ENCODE measurements at regions not wholly inside any gene's neighbourhood (a gene's known extent, or its start where the extent isn't known, plus 50 kb on each side); places are given as distances from the start of the nearest gene placed in this dataset.

DNA sequence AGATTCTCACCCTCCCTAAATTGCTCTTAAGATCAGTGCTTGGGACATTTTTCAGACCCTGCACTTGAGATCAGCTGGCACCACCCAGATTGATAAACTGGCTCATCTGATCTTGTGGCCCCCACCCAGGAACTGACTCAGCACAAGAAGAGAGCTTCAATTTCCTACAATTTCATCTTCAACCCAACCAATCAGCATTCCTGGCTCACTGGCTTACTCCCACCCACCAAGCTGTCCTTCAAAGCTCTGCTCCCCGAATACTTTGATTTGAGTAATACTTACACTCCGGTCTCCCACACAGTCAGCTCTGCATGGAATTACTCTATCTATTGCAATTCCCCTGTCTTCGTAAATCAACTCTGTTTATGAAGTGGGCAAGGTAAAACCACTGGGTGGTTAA, 461.9 kb upstream of the RGS18 start:
- BruUV-seq (replicated peaks) = no TSS peak
- no peak overlapping the region for H3K4me3 Mint-ChIP-seq (ENCODE audit: low read depth, unreplicated experiment)
- TF ChIP-seq, protein P1, sequence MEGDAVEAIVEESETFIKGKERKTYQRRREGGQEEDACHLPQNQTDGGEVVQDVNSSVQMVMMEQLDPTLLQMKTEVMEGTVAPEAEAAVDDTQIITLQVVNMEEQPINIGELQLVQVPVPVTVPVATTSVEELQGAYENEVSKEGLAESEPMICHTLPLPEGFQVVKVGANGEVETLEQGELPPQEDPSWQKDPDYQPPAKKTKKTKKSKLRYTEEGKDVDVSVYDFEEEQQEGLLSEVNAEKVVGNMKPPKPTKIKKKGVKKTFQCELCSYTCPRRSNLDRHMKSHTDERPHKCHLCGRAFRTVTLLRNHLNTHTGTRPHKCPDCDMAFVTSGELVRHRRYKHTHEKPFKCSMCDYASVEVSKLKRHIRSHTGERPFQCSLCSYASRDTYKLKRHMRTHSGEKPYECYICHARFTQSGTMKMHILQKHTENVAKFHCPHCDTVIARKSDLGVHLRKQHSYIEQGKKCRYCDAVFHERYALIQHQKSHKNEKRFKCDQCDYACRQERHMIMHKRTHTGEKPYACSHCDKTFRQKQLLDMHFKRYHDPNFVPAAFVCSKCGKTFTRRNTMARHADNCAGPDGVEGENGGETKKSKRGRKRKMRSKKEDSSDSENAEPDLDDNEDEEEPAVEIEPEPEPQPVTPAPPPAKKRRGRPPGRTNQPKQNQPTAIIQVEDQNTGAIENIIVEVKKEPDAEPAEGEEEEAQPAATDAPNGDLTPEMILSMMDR (IDR thresholded peaks at IDR 0.05; ENCODE audit: unreplicated experiment) = no peak
- no peak overlapping the region for H3K27ac Mint-ChIP-seq (ENCODE audit: unreplicated experiment)
- no peaks in the 10 kb centered on the region for H3K27me3 Mint-ChIP-seq (ENCODE audit: unreplicated experiment)
- H3K36me3 Mint-ChIP-seq (ENCODE audit: insufficient read depth, unreplicated experiment) = no peaks in the 10 kb centered on the region
- no peaks in the 10 kb centered on the region for H3K9me3 Mint-ChIP-seq (ENCODE audit: low read depth, unreplicated experiment)
- CTCF ChIA-PET = no interaction called here
- intact Hi-C loops (cut with micrococcal nuclease; ENCODE audit: unreplicated experiment) = loop anchor here (10.0 kb wide), 1 partner anchor 748 kb away; no protein-coding TSS in a partner anchor
- DNase-seq = no peak
- H3K4me1 Mint-ChIP-seq (ENCODE audit: low read depth, unreplicated experiment) = peaks cover 7% of the 10 kb centered on the region

GRCh38 chr1:191697556-191697955, 460.7 kb upstream of the RGS18 start:
- Mint-ChIP-seq H3K36me3 (ENCODE audit: insufficient read depth, unreplicated experiment) (no peaks in the 10 kb centered on the region), H3K27ac (ENCODE audit: unreplicated experiment) (no peak overlapping the region), H3K4me3 (ENCODE audit: low read depth, unreplicated experiment) (no peak overlapping the region), H3K27me3 (ENCODE audit: unreplicated experiment) (no peaks in the 10 kb centered on the region), H3K4me1 (ENCODE audit: low read depth, unreplicated experiment) (peaks cover 8% of the 10 kb centered on the region), H3K9me3 (ENCODE audit: low read depth, unreplicated experiment) (no peaks in the 10 kb centered on the region)
- CTCF ChIA-PET = interaction anchor here (1.5 kb wide), 1 partner anchor 11 kb away, joined by 4 read pairs; no protein-coding TSS in a partner anchor
- intact Hi-C loops (cut with micrococcal nuclease; ENCODE audit: unreplicated experiment) = loop anchor here (10.0 kb wide), 1 partner anchor 747 kb away; no protein-coding TSS in a partner anchor
- BruUV-seq (replicated peaks) = no TSS peak
- no peak for DNase-seq
- TF ChIP-seq, protein P1 (IDR thresholded peaks at IDR 0.05; ENCODE audit: unreplicated experiment) = no peak

- intact Hi-C loops (cut with micrococcal nuclease; ENCODE audit: unreplicated experiment) = loop anchor here (10.0 kb wide), 1 partner anchor 747 kb away; no protein-coding TSS in a partner anchor
- Mint-ChIP-seq H3K27ac (ENCODE audit: unreplicated experiment) (no peak overlapping the region), H3K27me3 (ENCODE audit: unreplicated experiment) (no peaks in the 10 kb centered on the region)
Observed at GRCh38 chr1:191698246-191698645, 460.0 kb upstream of the RGS18 start.

GRCh38 chr1:191699343-191699742, 458.9 kb upstream of the RGS18 start:
- Mint-ChIP-seq H3K27me3 (ENCODE audit: unreplicated experiment) (no peaks in the 10 kb centered on the region), H3K4me3 (ENCODE audit: low read depth, unreplicated experiment) (no peak overlapping the region), H3K36me3 (ENCODE audit: insufficient read depth, unreplicated experiment) (no peaks in the 10 kb centered on the region), H3K27ac (ENCODE audit: unreplicated experiment) (no peak overlapping the region), H3K4me1 (ENCODE audit: low read depth, unreplicated experiment) (peaks cover 8% of the 10 kb centered on the region), H3K9me3 (ENCODE audit: low read depth, unreplicated experiment) (no peaks in the 10 kb centered on the region)
- no TSS peak for BruUV-seq (replicated peaks)
- no peak for DNase-seq
- TF ChIP-seq, protein P1 (IDR thresholded peaks at IDR 0.05; ENCODE audit: unreplicated experiment) = no peak
- intact Hi-C loops (cut with micrococcal nuclease; ENCODE audit: unreplicated experiment) = loop anchor here (10.0 kb wide), 1 partner anchor 745 kb away; no protein-coding TSS in a partner anchor
- CTCF ChIA-PET = no interaction called here

More at GRCh38 chr1:191698246-191698645, 460.0 kb upstream of the RGS18 start:
- no peak for DNase-seq
- Mint-ChIP-seq H3K36me3 (ENCODE audit: insufficient read depth, unreplicated experiment) (no peaks in the 10 kb centered on the region), H3K4me3 (ENCODE audit: low read depth, unreplicated experiment) (no peak overlapping the region), H3K4me1 (ENCODE audit: low read depth, unreplicated experiment) (peaks cover 8% of the 10 kb centered on the region), H3K9me3 (ENCODE audit: low read depth, unreplicated experiment) (no peaks in the 10 kb centered on the region)
- TF ChIP-seq, protein P1 (IDR thresholded peaks at IDR 0.05; ENCODE audit: unreplicated experiment) = no peak
- CTCF ChIA-PET = interaction anchor here (1.5 kb wide), 1 partner anchor 12 kb away, joined by 4 read pairs; no protein-coding TSS in a partner anchor
- no TSS peak for BruUV-seq (replicated peaks)

Data from Calu3 (cell line).